Vagina (tissue), 2 donors: ENCODE measurements at regions not wholly inside any gene's neighbourhood (a gene's known extent, or its start where the extent isn't known, plus 50 kb on each side); places are given as distances from the start of the nearest gene placed in this dataset.

Source experiments
- CTCF ChIP-seq, 3 experiments: fragments of 450-650 bp in 2 of 3; fragments of 200-600 bp in 1 of 3; sonication (generic) in 1 of 3; IDR thresholded peaks; one replicate each; pipeline ENCODE4 v1.5.1; 2017 to 2019; ENCODE audit warnings: antibody characterized with exemption in 3 of 3, mild to moderate bottlenecking in 2 of 3, moderate library complexity in 2 of 3
- POLR2AphosphoS5 ChIP-seq, 2 donors: sonication (generic); formaldehyde crosslinking; IDR thresholded peaks; one replicate each; pipeline ENCODE4 v1.9.0; 2017; ENCODE audit warnings: antibody characterized with exemption in 2 of 2, mild to moderate bottlenecking in 2 of 2, low read depth in 1 of 2; ENCODE audit not compliant: insufficient read depth in 1 of 2

DNA sequence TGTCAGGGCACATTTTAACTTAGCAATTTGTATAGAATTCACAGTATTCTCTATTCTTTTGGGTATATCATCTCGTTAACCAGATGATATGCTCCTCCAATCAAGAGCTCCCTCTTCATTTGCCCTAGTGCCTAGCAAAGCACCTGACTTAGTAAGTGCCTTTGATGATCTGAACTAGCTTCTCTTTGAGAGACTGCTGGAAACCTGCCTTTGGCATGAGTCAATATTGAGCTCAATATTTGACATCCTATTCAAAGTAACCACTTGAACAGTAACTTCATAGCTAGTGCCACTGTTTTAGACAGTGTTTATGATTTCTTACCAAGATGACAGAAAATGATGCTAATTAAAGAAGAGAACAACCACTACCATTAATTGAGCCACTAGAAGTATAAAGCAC is 696.3 kb upstream of the UBE2E2 start:
- TF ChIP-seq CTCF (IDR thresholded peaks at IDR 0.05) = no peak
- no peak for TF ChIP-seq POLR2AphosphoS5 (IDR thresholded peaks at IDR 0.05; ENCODE audit: insufficient read depth in 1 of 2, low read depth in 1 of 2)
